HCT116 (cell line): ENCODE measurements at regions not wholly inside any gene's neighbourhood (a gene's known extent, or its start where the extent isn't known, plus 50 kb on each side); places are given as distances from the start of the nearest gene placed in this dataset.

Experiments
- ATAC-seq: fragments of 200-7000 bp; cut with Tn5 transposase; 2 replicates; pipeline ENCODE4 v1.9.1; 2020; ENCODE audit warnings: mild to moderate bottlenecking, moderate library complexity
- BruUV-seq: library from RNA; stranded (reverse); fragments of 400-500 nt; replicated peaks from 2 replicates; lab custom pipeline; 2021; lab: Mats Ljungman, UMichigan
- CTCF ChIA-PET: fragments of 300-600 bp; sonication (Branson Sonifier 250); formaldehyde crosslinking; loops from one replicate; lab custom pipeline; 2021; ENCODE audit warnings: antibody characterized with exemption; lab: Charles Lee
- POLR2A ChIA-PET: fragments of 300-600, 350-600 bp; sonication (Branson Sonifier 250); formaldehyde crosslinking; loops from one replicate; lab custom pipeline; 2021; ENCODE audit warnings: antibody characterized with exemption; lab: Charles Lee
- RAD21 ChIA-PET, 2 experiments: fragments of 300-600 bp; sonication (Branson Sonifier 250); formaldehyde crosslinking; loops; one replicate each; lab custom pipeline; 2023; ENCODE audit warnings: low total read pairs in 2 of 2; ENCODE audit not compliant: uncharacterized antibody in 2 of 2, unreplicated experiment in 2 of 2, low non-redundant PET in 1 of 2; lab: Charles Lee
- DNase-seq: peaks from one replicate; pipeline ENCODE4 v3.0.0-alpha.2; 2010; ENCODE audit warnings: low read depth, low spot score
- H2AFZ ChIP-seq: fragments of 200-600 bp; shearing (Covaris generic), sonication (generic); 2 replicates; pipeline ENCODE4 v1.6.1; 2017; ENCODE audit warnings: low read depth, mixed run types, mixed read lengths, antibody characterized with exemption, low read length; ENCODE audit not compliant: poor library complexity, severe bottlenecking
- H3K27ac ChIP-seq: 2 replicates; pipeline ENCODE4 v1.5.1; 2012; ENCODE audit warnings: low read depth, low read length
- H3K27me3 ChIP-seq: fragments of 200-600 bp; sonication (generic); 2 replicates; pipeline ENCODE4 v1.6.1; 2016; ENCODE audit warnings: mixed run types, low read length, mixed read lengths; ENCODE audit not compliant: insufficient read depth
- H3K36me3 ChIP-seq, 2 experiments: fragments of 200-500 bp in 1 of 2; fragments of 200-600 bp in 1 of 2; sonication (Bioruptor generic) in 1 of 2; sonication (generic) in 1 of 2; 2 replicates each; pipeline versions ENCODE4 v1.5.1 to v1.6.1; 2014 to 2016; ENCODE audit warnings: low read length in 2 of 2, inconsistent platforms in 1 of 2, mixed read lengths in 1 of 2, mixed run types in 1 of 2; ENCODE audit not compliant: insufficient read depth in 2 of 2, control insufficient read depth in 1 of 2
- H3K4me1 ChIP-seq, 2 experiments: fragments of 200-600 bp in 1 of 2; sonication (generic) in 1 of 2; 2 replicates each; pipeline versions ENCODE4 v1.5.1 to v1.6.1; 2012 to 2017; ENCODE audit warnings: low read length in 2 of 2, inconsistent platforms in 1 of 2, mild to moderate bottlenecking in 1 of 2, mixed read lengths in 1 of 2, mixed run types in 1 of 2, moderate library complexity in 1 of 2; ENCODE audit not compliant: insufficient read depth in 2 of 2, control insufficient read depth in 1 of 2
- H3K4me2 ChIP-seq: fragments of 200-600 bp; sonication (generic); 2 replicates; pipeline ENCODE4 v1.6.1; 2017; ENCODE audit warnings: mixed run types, low read length, mixed read lengths
- H3K4me3 ChIP-seq, 2 experiments: fragments of 200-600 bp in 1 of 2; sonication (generic) in 1 of 2; replicated peaks in 1 of 2; 2 replicates each; pipeline ENCODE4 v1.5.1; 2011 to 2016; ENCODE audit warnings: low read length in 2 of 2, control low read depth in 1 of 2, low read depth in 1 of 2, mild to moderate bottlenecking in 1 of 2, mixed read lengths in 1 of 2, mixed run types in 1 of 2
- H3K79me2 ChIP-seq: fragments of 200-600 bp; sonication (generic); 2 replicates; pipeline ENCODE4 v1.6.1; 2017; ENCODE audit warnings: mild to moderate bottlenecking, mixed run types, low read length, moderate library complexity, mixed read lengths; ENCODE audit not compliant: insufficient read depth
- H3K9ac ChIP-seq: fragments of 200-600 bp; sonication (generic); 2 replicates; pipeline ENCODE4 v1.6.1; 2016; ENCODE audit warnings: low read length, mixed read lengths
- H3K9me2 ChIP-seq: fragments of 200-600 bp; sonication (generic), shearing (Covaris generic); 2 replicates; pipeline ENCODE4 v1.6.1; 2017; ENCODE audit warnings: mixed run types, mild to moderate bottlenecking, moderate library complexity; ENCODE audit not compliant: insufficient read depth
- H3K9me3 ChIP-seq, 2 experiments: fragments of 200-500 bp in 1 of 2; fragments of 200-600 bp in 1 of 2; sonication (Bioruptor generic) in 1 of 2; sonication (generic) in 1 of 2; 2 replicates each; pipeline ENCODE4 v1.6.1; 2014 to 2017; ENCODE audit warnings: low read length in 2 of 2, mixed read lengths in 2 of 2, inconsistent platforms in 1 of 2, low read depth in 1 of 2, mild to moderate bottlenecking in 1 of 2, mixed run types in 1 of 2, moderate library complexity in 1 of 2; ENCODE audit not compliant: control insufficient read depth in 1 of 2, insufficient read depth in 1 of 2
- H4K20me1 ChIP-seq: fragments of 200-600 bp; sonication (generic), shearing (Covaris generic); 2 replicates; pipeline ENCODE4 v1.6.1; 2017; ENCODE audit warnings: mixed run types, mild to moderate bottlenecking, moderate library complexity; ENCODE audit not compliant: insufficient read depth
- ATF3 ChIP-seq: IDR thresholded peaks from 2 replicates; pipeline ENCODE4 v1.6.1; 2012
- CTCF ChIP-seq, 3 experiments: fragments of 200-600 bp in 1 of 3; sonication (generic) in 1 of 3; IDR thresholded peaks in 2 of 3; conservative IDR thresholded peaks in 1 of 3; 2 replicates each; pipeline ENCODE4 v1.5.1; 2012 to 2017; ENCODE audit warnings: low read depth in 2 of 3, low read length in 2 of 3, antibody characterized with exemption in 1 of 3, borderline replicate concordance in 1 of 3, control low read depth in 1 of 3, mild to moderate bottlenecking in 1 of 3, mixed read lengths in 1 of 3, mixed run types in 1 of 3, moderate library complexity in 1 of 3; ENCODE audit not compliant: insufficient read depth in 1 of 3
- ELF1 ChIP-seq: IDR thresholded peaks from 2 replicates; pipeline ENCODE4 v1.6.1; 2012; ENCODE audit warnings: low read depth, borderline replicate concordance
- EZH2 ChIP-seq: fragments of 200-600 bp; sonication (generic); IDR thresholded peaks from 2 replicates; pipeline ENCODE4 v1.6.1; 2017; ENCODE audit warnings: antibody characterized with exemption, mixed run types
- EZH2phosphoT487 ChIP-seq: fragments of 200-600 bp; IDR thresholded peaks from 2 replicates; pipeline ENCODE4 v1.6.1; 2018; ENCODE audit warnings: antibody characterized with exemption, borderline replicate concordance
- FOSL1 ChIP-seq: IDR thresholded peaks from 2 replicates; pipeline ENCODE4 v1.6.1; 2012; ENCODE audit warnings: low read depth
- POLR2AphosphoS5 ChIP-seq: IDR thresholded peaks from 2 replicates; pipeline ENCODE4 v1.6.1; 2011; ENCODE audit warnings: mild to moderate bottlenecking, low read depth, low read length, moderate library complexity
- REST ChIP-seq: IDR thresholded peaks from 2 replicates; pipeline ENCODE4 v1.6.1; 2012; ENCODE audit warnings: low read depth
- SRF ChIP-seq: IDR thresholded peaks from 2 replicates; pipeline ENCODE4 v1.6.1; 2012; ENCODE audit warnings: low read depth
- intact Hi-C: fragments of 100-400 bp; cut with micrococcal nuclease; formaldehyde crosslinking; loops from 2 replicates; pipeline ENCODE4 v1.10.0; 2022

GRCh38 chr6:130713144-130713543 lies 114.1 kb upstream of the SMLR1 start:
- Histone ChIP-seq H3K36me3 (no peaks in the 10 kb centered on the region), H3K4me2 (no peak overlapping the region), H2AFZ (no peak overlapping the region), H3K9ac (no peak overlapping the region), H3K4me3 (no peak overlapping the region), H3K79me2 (no peaks in the 10 kb centered on the region), H3K4me1 (no peaks in the 10 kb centered on the region), H3K9me2 (no peaks in the 10 kb centered on the region), H3K27me3 (no peaks in the 10 kb centered on the region), H4K20me1 (no peaks in the 10 kb centered on the region)
- BruUV-seq, result no TSS peak
- DNase-seq, result no peak
- ChIA-PET POLR2A (no interaction called here), CTCF (no interaction called here), RAD21 (no interaction called here)
- ATAC-seq, result no peak
- TF ChIP-seq EZH2 (no peak), POLR2AphosphoS5 (no peak), EZH2phosphoT487 (no peak), FOSL1 (no peak), SRF (no peak), ATF3 (no peak), ELF1 (no peak), REST (no peak), CTCF (IDR thresholded peaks at IDR 0.05 in 2 of 3, conservative IDR thresholded peaks at IDR 0.05 in 1 of 3; ENCODE audit: borderline replicate concordance in 1 of 3, insufficient read depth in 1 of 3, low read depth in 2 of 3, low read length in 2 of 3) (no peak)
- TF ChIP-seq, all 23 proteins: peak for 0
- Histone ChIP-seq H3K9me3 (no peaks in the 10 kb centered on the region), H3K27ac (no peak overlapping the region)
- intact Hi-C loops, result no loop called here
